Vagina (tissue), 2 donors: ENCODE measurements at regions not wholly inside any gene's neighbourhood (a gene's known extent, or its start where the extent isn't known, plus 50 kb on each side); places are given as distances from the start of the nearest gene placed in this dataset.
"Not testable (repeated sequence)": the region's sequence is repeated elsewhere in the genome, so short reads cannot be mapped to it uniquely, and the experiment has no call there.

Experiments used
- DNase-seq, 2 donors: peaks; one replicate each; pipeline ENCODE4 v3.0.0-alpha.2; 2017; ENCODE audit errors: extremely low spot score in 2 of 2
- H3K27ac ChIP-seq: fragments of 200-600 bp; sonication (generic); one replicate; pipeline ENCODE4 v1.5.1; 2019
- H3K27me3 ChIP-seq: fragments of 200-600 bp; sonication (generic); one replicate; pipeline ENCODE4 v1.5.1; 2019
- H3K36me3 ChIP-seq, 2 donors: fragments of 200-600 bp; sonication (generic); one replicate each; pipeline ENCODE4 v1.5.1; 2017 to 2019
- H3K4me1 ChIP-seq: fragments of 200-600 bp; sonication (generic); one replicate; pipeline ENCODE4 v1.5.1; 2019
- H3K4me3 ChIP-seq, 2 donors: fragments of 200-600 bp; sonication (generic); 1 replicate in 1 of 2; 2 replicates in 1 of 2; pipeline ENCODE4 v1.5.1; 2016 to 2019
- H3K9me3 ChIP-seq: fragments of 200-600 bp; sonication (generic); one replicate; pipeline ENCODE4 v1.5.1; 2019
- CTCF ChIP-seq, 3 experiments: fragments of 450-650 bp in 2 of 3; fragments of 200-600 bp in 1 of 3; sonication (generic) in 1 of 3; IDR thresholded peaks; one replicate each; pipeline ENCODE4 v1.5.1; 2017 to 2019; ENCODE audit warnings: antibody characterized with exemption in 3 of 3, mild to moderate bottlenecking in 2 of 3, moderate library complexity in 2 of 3
- POLR2A ChIP-seq, 2 donors: fragments of 450-650 bp; IDR thresholded peaks; one replicate each; pipeline ENCODE4 v1.6.1; 2017; ENCODE audit warnings: antibody characterized with exemption in 2 of 2, mild to moderate bottlenecking in 2 of 2, moderate library complexity in 2 of 2
- POLR2AphosphoS5 ChIP-seq, 2 donors: sonication (generic); formaldehyde crosslinking; IDR thresholded peaks; one replicate each; pipeline ENCODE4 v1.9.0; 2017; ENCODE audit warnings: antibody characterized with exemption in 2 of 2, mild to moderate bottlenecking in 2 of 2, low read depth in 1 of 2; ENCODE audit not compliant: insufficient read depth in 1 of 2
- intact Hi-C: fragments of 100-400 bp; cut with DNase I; formaldehyde crosslinking; loops from one replicate; pipeline ENCODE4 v1.15.1; 2023

- TF ChIP-seq POLR2A (IDR thresholded peaks at IDR 0.05) (no peak), POLR2AphosphoS5 (IDR thresholded peaks at IDR 0.05; ENCODE audit: insufficient read depth in 1 of 2, low read depth in 1 of 2) (no peak), CTCF (IDR thresholded peaks at IDR 0.05) (no peak)
- no peak overlapping the region for H3K27ac ChIP-seq
- H3K4me1 ChIP-seq, result no peaks in the 10 kb centered on the region
- intact Hi-C loops, result no loop called here
- no peak overlapping the region for H3K4me3 ChIP-seq
- no peaks in the 10 kb centered on the region for H3K9me3 ChIP-seq
- no peaks in the 10 kb centered on the region for H3K27me3 ChIP-seq
- DNase-seq, result no peak
- H3K36me3 ChIP-seq, result no peaks in the 10 kb centered on the region
Observed at GRCh38 chr12:16785524-16785923, 179.6 kb upstream of the LMO3 start.

- H3K27me3 ChIP-seq, H3K27ac ChIP-seq, DNase-seq, H3K4me3 ChIP-seq, H3K4me1 ChIP-seq, H3K36me3 ChIP-seq, H3K9me3 ChIP-seq, intact Hi-C loops: not testable (repeated sequence)
Observed at GRCh38 chr12:16769129-16769528, 163.2 kb upstream of the LMO3 start.

- H3K4me3 ChIP-seq, result no peak overlapping the region
- H3K36me3 ChIP-seq, result no peaks in the 10 kb centered on the region
- H3K27me3 ChIP-seq, result no peaks in the 10 kb centered on the region
- DNase-seq, result no peak
- TF ChIP-seq CTCF (IDR thresholded peaks at IDR 0.05), result no peak
- TF ChIP-seq POLR2A (IDR thresholded peaks at IDR 0.05), result no peak
- no peak for TF ChIP-seq POLR2AphosphoS5 (IDR thresholded peaks at IDR 0.05; ENCODE audit: insufficient read depth in 1 of 2, low read depth in 1 of 2)
- H3K4me1 ChIP-seq, result no peaks in the 10 kb centered on the region
- H3K27ac ChIP-seq, result no peak overlapping the region
- H3K9me3 ChIP-seq, result no peaks in the 10 kb centered on the region
- intact Hi-C loops, result no loop called here
Observed at GRCh38 chr12:16766736-16767135, 160.8 kb upstream of the LMO3 start.

GRCh38 chr12:16763901-16764300 lies 157.9 kb upstream of the LMO3 start:
- Histone ChIP-seq H3K9me3 (no peaks in the 10 kb centered on the region), H3K4me1 (no peaks in the 10 kb centered on the region), H3K36me3 (no peaks in the 10 kb centered on the region), H3K27me3 (no peaks in the 10 kb centered on the region), H3K4me3 (no peak overlapping the region), H3K27ac (no peak overlapping the region)
- intact Hi-C loops, result no loop called here
- no peak for DNase-seq
- no peak for TF ChIP-seq POLR2A (IDR thresholded peaks at IDR 0.05)
- no peak for TF ChIP-seq POLR2AphosphoS5 (IDR thresholded peaks at IDR 0.05; ENCODE audit: insufficient read depth in 1 of 2, low read depth in 1 of 2)
- TF ChIP-seq CTCF (IDR thresholded peaks at IDR 0.05), result no peak

- H3K9me3 ChIP-seq, result no peaks in the 10 kb centered on the region
- H3K36me3 ChIP-seq, result no peaks in the 10 kb centered on the region
- H3K4me1 ChIP-seq, result no peaks in the 10 kb centered on the region
- intact Hi-C loops, result no loop called here
- no peak for TF ChIP-seq POLR2A (IDR thresholded peaks at IDR 0.05)
- TF ChIP-seq POLR2AphosphoS5 (IDR thresholded peaks at IDR 0.05; ENCODE audit: insufficient read depth in 1 of 2, low read depth in 1 of 2), result no peak
- no peak for TF ChIP-seq CTCF (IDR thresholded peaks at IDR 0.05)
- no peaks in the 10 kb centered on the region for H3K27me3 ChIP-seq
- no peak for DNase-seq
- H3K27ac ChIP-seq, result no peak overlapping the region
- H3K4me3 ChIP-seq, result no peak overlapping the region
Observed at GRCh38 chr12:16756833-16757555, 151.0 kb upstream of the LMO3 start.
